Progenitor cell of endocrine pancreas (in vitro differentiated cells): ENCODE measurements at regions not wholly inside any gene's neighbourhood (a gene's known extent, or its start where the extent isn't known, plus 50 kb on each side); places are given as distances from the start of the nearest gene placed in this dataset.

Experiments used
- DNase-seq: peaks from one replicate; pipeline ENCODE4 v3.0.0; 2021; ENCODE audit warnings: low spot score; ENCODE audit not compliant: unreplicated experiment
- H3K27ac Mint-ChIP-seq: 2 replicates; pipeline ENCODE4 v1.8.0; 2021; ENCODE audit warnings: mild to moderate bottlenecking, moderate library complexity, mixed read lengths
- H3K27me3 Mint-ChIP-seq: 2 replicates; pipeline ENCODE4 v1.8.0; 2021; ENCODE audit warnings: mixed read lengths
- H3K36me3 Mint-ChIP-seq: 2 replicates; pipeline ENCODE4 v1.8.0; 2022; ENCODE audit warnings: mixed read lengths; ENCODE audit not compliant: insufficient read depth
- H3K4me1 Mint-ChIP-seq: 2 replicates; pipeline ENCODE4 v1.8.0; 2021; ENCODE audit warnings: low read depth, mixed read lengths
- H3K4me3 Mint-ChIP-seq: 2 replicates; pipeline ENCODE4 v1.8.0; 2021; ENCODE audit warnings: low read depth, mild to moderate bottlenecking, moderate library complexity, mixed read lengths
- H3K9me3 Mint-ChIP-seq: 2 replicates; pipeline ENCODE4 v1.8.0; 2021; ENCODE audit warnings: low read depth, mixed read lengths
- TF ChIP-seq, protein P1 (sequence below): fragments of 200-600 bp; sonication (generic); IDR thresholded peaks from one replicate; pipeline ENCODE4 v1.5.0; 2021; ENCODE audit warnings: antibody characterized with exemption, mild to moderate bottlenecking; ENCODE audit not compliant: unreplicated experiment

DNA sequence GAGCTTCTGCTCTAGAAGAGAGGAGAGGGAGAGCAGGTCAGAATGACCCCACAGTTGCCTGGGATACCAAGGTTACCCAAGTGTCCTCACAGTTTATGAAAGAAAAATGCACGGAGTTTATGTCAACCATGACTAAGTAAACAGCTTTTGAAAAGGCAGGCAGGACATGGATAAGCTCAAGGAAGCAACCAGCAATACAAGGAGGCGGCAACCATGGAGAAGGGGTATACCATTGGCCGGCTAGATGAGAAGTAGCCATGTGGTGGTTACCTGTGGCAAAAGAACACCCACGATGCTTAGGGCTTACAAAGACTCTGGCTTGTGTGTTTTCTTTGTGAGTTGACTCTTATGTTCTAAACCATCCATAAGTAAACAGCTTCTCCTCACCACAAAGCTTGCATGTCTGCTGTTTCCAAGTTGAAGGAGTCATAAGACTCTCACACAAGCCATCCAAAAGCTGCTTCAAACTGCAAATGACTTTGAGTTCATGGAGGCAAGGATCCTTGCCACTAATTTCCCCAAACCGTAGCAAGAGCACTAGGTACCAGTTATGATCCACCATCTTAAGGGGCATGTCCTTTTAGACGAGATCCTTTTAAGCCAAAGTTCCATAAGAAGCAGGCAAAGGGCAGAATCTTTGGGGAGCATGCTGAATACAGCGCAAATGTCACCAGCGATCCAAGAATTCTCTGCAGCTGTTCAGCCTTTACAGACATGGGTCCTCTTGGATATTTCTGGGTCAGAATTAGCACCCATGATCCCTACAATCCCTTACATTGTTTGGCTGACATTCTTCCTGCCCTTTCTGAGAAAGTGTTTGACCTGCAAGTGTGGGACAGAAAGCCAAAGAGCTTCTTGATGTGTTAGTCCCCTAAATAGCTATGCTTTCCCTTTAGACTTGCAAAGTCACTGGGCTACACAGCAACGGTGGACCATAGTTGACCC is 74.8 kb upstream of the IPO5 start:
- Mint-ChIP-seq H3K4me3 (no peak overlapping the region), H3K27ac (no peak overlapping the region), H3K9me3 (no peaks in the 10 kb centered on the region), H3K36me3 (no peaks in the 10 kb centered on the region), H3K4me1 (no peaks in the 10 kb centered on the region), H3K27me3 (peaks cover 6% of the 10 kb centered on the region)
- DNase-seq = no peak
- TF ChIP-seq, protein P1, sequence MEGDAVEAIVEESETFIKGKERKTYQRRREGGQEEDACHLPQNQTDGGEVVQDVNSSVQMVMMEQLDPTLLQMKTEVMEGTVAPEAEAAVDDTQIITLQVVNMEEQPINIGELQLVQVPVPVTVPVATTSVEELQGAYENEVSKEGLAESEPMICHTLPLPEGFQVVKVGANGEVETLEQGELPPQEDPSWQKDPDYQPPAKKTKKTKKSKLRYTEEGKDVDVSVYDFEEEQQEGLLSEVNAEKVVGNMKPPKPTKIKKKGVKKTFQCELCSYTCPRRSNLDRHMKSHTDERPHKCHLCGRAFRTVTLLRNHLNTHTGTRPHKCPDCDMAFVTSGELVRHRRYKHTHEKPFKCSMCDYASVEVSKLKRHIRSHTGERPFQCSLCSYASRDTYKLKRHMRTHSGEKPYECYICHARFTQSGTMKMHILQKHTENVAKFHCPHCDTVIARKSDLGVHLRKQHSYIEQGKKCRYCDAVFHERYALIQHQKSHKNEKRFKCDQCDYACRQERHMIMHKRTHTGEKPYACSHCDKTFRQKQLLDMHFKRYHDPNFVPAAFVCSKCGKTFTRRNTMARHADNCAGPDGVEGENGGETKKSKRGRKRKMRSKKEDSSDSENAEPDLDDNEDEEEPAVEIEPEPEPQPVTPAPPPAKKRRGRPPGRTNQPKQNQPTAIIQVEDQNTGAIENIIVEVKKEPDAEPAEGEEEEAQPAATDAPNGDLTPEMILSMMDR = no peak

DNA sequence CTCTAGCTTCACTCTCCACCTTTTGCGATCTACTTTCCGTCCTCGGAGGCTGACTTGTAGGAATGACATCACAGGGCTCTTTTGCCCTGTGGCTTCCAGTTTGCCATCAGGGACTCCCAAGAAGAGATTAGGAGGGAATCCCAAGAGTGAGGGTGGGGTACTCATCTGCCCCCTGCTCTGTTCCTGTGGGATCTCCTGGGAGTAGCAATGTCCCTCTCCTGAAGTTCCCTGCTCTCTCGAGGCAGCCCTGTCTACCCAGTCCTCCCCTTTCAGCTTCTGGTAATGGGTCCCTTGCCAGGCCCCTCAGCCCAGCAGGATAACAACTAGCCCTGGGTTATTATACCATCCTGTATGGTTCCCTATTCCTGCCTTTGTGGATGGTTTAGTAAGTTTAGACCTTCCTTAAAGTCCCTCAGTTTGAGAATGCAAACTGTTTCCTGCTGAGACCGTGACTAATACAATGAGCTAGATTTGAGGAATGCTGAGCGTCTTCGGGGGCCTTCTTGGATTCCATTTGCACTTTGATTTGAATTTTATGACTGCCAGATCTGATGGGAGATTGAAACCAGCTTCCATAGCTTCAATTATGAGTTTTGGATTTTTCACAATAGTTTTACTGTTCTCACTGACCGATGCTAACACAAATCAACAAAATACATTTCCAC is 73.7 kb upstream of the IPO5 start:
- Mint-ChIP-seq H3K4me1 (no peaks in the 10 kb centered on the region), H3K27ac (no peak overlapping the region), H3K4me3 (no peak overlapping the region), H3K36me3 (no peaks in the 10 kb centered on the region), H3K27me3 (peaks cover 9% of the 10 kb centered on the region), H3K9me3 (no peaks in the 10 kb centered on the region)
- no peak for DNase-seq
- TF ChIP-seq, protein P1 = no peak

DNA sequence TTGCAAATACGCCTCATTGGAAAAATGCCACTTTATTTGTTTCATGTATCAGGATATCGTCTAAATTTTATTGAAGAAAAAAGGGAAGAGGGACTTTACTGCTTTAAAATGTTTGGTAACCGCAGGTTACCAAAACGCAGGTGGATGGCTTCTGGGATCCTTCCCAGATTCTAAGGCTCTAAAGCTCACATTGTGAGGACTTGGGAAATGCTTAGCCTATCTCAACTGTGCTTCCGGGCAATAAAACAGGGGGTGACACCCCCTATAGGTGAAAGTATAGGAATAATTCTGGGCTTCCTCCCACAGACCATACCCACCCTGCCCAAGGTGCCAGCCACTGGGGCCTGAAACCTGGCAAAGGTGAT is 73.2 kb upstream of the IPO5 start:
- no peaks in the 10 kb centered on the region for H3K9me3 Mint-ChIP-seq
- DNase-seq = no peak
- H3K4me3 Mint-ChIP-seq = no peak overlapping the region
- no peaks in the 10 kb centered on the region for H3K36me3 Mint-ChIP-seq
- no peaks in the 10 kb centered on the region for H3K4me1 Mint-ChIP-seq
- TF ChIP-seq, protein P1 = no peak
- H3K27me3 Mint-ChIP-seq = peaks cover 6% of the 10 kb centered on the region
- H3K27ac Mint-ChIP-seq = no peak overlapping the region

DNA sequence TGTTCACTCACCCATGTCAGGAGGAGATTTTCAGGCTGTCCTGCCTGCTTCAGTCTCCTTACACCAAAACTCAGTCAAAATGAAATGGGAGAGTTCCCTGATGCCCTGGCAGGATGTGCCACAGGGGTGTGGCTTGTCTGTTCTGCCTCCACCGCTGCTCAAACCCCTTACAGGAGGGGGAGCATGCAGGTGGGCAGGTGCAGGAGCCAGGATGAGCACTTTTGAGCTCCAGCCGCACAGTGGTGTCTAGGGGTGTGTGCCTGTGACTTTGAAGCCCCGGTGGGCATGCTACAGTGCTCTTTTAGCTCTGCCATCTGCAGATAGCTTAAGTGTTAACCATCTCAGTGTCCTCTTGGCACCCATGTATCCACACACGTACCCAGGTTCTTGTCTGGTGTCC is 71.9 kb upstream of the IPO5 start:
- H3K27me3 Mint-ChIP-seq = peaks cover 9% of the 10 kb centered on the region
- no peaks in the 10 kb centered on the region for H3K4me1 Mint-ChIP-seq
- TF ChIP-seq, protein P1 = no peak
- H3K4me3 Mint-ChIP-seq = no peak overlapping the region
- no peak for DNase-seq
- H3K36me3 Mint-ChIP-seq = no peaks in the 10 kb centered on the region
- H3K9me3 Mint-ChIP-seq = no peaks in the 10 kb centered on the region
- H3K27ac Mint-ChIP-seq = no peak overlapping the region

DNA sequence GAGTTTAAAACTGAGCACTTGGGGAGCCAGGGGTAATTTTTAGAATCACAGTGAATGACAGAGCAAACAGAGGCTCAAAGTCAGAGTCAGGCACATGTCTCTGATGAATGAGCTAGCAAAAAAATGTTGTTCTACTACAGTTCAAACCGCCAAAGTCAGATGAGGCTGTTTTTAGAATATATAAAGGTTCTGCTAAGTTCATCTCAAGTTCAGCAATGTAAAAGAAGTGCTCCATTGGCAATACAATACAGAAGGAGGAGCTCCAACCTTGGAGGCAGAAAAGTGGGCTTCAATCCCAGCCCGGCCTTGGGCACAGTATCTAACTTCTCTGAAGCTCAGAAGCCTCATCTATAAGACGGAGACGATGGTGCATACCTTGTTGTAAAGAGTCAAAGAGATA is 70.1 kb upstream of the IPO5 start:
- Mint-ChIP-seq H3K27me3 (peaks cover 9% of the 10 kb centered on the region), H3K4me1 (no peaks in the 10 kb centered on the region), H3K36me3 (no peaks in the 10 kb centered on the region), H3K4me3 (no peak overlapping the region), H3K27ac (no peak overlapping the region), H3K9me3 (no peaks in the 10 kb centered on the region)
- TF ChIP-seq, protein P1 = no peak
- DNase-seq = no peak
